Activated effector memory CD4-positive, alpha-beta T cell treated with Interleukin-2 at 50 U/mL for 16 hours (primary cell): ENCODE measurements at regions not wholly inside any gene's neighbourhood (a gene's known extent, or its start where the extent isn't known, plus 50 kb on each side); places are given as distances from the start of the nearest gene placed in this dataset.
"Not testable (repeated sequence)": the region's sequence is repeated elsewhere in the genome, so short reads cannot be mapped to it uniquely, and the experiment has no call there.

Source experiments
- DNase-seq: peaks from one replicate; pipeline ENCODE4 v3.0.0-alpha.2; 2020

GRCh38 chr14:106185174-106185836 is 658.9 kb downstream of the TMEM121 start:
- DNase-seq, result not testable (repeated sequence)

DNA sequence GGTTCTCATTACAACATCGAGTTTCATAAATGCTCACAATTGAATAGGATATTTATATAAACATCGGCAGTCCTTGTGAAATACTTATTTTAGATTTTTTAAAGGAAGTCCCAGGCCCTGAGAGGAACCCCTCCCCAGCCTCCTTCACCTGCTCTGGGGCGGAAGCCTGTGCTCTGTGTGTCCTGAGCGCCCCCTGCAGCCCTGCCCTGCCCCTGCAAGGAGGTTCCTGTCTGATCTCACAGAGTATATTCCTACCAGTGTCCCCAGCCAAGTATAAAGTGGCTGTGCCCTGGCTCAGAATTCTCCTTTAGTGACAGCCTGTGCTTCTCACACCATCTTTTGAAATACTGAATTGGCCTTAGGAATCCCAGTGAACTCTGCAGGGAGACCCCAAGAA is 659.5 kb downstream of the TMEM121 start:
- DNase-seq, result peak; percentile 53

DNA sequence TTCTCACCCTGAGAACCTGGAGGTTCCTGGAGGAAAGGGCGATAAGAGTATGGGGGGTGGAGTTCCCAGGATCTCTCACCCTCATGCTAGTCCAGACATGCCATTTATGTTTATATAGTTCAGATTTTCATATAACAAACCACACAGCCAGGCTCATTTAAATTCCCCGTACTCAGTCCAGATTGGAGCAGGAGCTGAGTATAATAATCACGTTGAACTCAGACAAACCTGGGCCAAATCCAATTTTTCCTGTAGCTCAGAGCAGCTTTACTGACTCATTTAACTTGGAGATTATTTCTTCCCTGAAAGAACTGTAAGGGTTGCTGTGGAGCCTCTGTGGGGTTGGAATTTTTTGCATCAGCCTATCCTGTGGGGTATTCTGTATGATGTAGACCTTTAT is 660.8 kb downstream of the TMEM121 start:
- no peak for DNase-seq

GRCh38 chr14:106192701-106193100 is 666.3 kb downstream of the TMEM121 start:
- DNase-seq, result not testable (repeated sequence)

- peak; percentile 40 for DNase-seq
Measured at GRCh38 chr14:106196459-106196858, 670.1 kb downstream of the TMEM121 start.

DNA sequence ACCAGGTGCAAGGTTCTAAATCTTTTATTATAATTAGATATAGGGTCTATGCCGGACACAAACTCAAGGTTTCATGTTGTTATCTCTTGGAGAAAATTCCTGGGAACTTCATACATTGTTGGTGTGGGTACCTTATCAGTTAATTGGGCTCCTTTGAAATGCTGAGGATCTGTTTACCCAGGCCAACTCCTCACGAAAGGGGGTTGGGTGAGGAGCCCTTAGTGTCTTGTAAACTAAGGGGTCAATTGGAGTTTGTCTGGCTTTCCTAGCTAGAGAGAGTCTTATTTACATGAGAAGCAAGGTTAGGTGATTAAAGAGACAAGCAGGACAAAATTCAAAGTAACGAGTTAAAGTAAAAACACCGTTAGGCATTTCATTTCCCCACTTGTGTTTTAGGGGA is 670.9 kb downstream of the TMEM121 start:
- not testable (repeated sequence) for DNase-seq

- DNase-seq, result no peak
Measured at GRCh38 chr14:106199097-106199496, 672.7 kb downstream of the TMEM121 start.

GRCh38 chr14:106200541-106201315 is 674.3 kb downstream of the TMEM121 start:
- no peak for DNase-seq

DNA sequence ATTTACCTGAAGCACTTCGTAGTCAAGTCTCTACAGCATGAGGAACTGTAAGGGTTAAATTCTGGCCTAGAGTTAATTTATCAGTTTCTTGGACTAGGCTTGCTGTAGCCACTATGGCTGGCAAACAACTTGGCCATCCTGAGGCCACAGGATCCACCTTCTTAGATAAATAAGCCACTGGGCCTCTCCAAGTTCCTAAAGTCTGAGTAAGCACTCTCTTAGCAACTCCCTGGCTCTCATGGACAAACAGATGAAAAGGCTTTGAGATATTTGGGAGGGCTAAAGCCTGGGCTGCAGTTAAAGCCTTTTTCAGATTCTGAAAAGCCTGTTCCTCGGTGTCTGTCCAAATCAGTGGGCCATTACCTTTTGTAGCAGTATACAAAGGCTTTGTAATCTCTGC is 675.0 kb downstream of the TMEM121 start:
- DNase-seq, result no peak

GRCh38 chr14:106203438-106203837 is 677.1 kb downstream of the TMEM121 start:
- DNase-seq, result no peak

GRCh38 chr14:106204063-106204462 is 677.7 kb downstream of the TMEM121 start:
- no peak for DNase-seq

- DNase-seq, result no peak
Measured at GRCh38 chr14:106207316-106207715, 680.9 kb downstream of the TMEM121 start.

DNA sequence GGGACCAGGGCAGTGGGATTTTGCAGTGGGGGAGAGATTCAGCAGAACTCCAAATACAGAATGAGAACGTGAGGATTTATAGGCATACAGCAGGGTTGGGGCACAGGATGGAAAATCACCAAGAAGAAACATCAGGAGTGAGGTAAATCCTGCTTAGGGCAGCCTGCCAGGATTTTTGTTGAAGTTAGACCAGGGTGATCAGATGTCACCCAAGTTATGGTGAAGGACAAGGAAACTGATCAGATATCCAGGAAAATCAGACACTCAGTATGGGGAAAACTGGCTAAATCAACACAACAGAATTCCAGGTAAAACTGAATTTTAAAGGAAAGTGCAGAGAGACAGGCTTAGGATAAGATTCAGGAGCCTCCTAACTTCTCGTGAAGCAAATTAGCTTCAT is 682.4 kb downstream of the TMEM121 start:
- DNase-seq, result no peak

GRCh38 chr14:106209755-106210154 is 683.4 kb downstream of the TMEM121 start:
- peak; percentile 12 for DNase-seq

DNA sequence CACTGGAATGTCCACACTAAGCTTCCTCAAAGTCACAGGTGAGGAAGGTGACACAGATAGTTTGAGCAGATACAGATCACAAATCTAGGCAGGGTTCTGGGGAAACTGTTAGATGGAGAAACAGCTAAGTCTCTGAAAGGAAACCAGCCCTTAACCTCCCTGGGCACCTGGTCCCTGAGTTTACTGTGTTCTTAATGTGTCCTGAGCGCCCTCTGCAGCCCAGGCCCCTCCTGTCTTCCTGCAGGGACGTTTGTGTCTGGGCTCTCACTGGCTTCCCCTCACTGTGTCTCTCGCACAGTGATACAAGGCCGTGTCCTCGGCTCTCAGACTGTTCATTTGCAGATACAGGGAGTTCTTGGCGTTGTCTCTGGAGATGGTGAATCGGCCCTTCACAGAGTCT is 684.3 kb downstream of the TMEM121 start:
- DNase-seq, result no peak

DNA sequence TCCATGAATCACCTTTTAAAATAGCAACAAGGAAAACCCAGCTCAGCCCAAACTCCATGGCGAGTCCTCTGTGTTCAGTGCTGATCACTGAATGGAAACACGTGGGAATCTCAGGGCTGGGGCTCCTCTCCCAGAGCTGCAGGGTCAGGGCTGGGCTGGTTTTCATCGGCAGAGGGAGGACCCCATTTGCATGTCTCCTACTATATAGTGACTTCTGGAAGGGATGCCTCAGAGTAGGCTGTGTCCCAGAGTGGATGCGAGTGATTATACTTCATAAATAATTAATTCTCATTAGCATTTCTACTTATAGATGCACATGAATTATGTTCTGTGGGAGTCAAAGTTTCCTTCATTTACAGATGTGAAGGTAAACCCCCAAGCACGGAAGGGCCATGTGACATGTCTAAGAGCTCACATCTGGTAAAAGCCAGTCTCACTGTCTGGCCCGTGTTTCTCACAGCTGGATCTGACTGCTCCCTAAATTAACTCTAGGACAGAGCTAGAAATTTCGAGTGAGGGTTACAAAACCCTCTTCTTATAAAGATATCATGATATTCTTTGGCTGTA is 685.0 kb downstream of the TMEM121 start:
- DNase-seq, result no peak

GRCh38 chr14:106215229-106215628 is 688.8 kb downstream of the TMEM121 start:
- no peak for DNase-seq

DNA sequence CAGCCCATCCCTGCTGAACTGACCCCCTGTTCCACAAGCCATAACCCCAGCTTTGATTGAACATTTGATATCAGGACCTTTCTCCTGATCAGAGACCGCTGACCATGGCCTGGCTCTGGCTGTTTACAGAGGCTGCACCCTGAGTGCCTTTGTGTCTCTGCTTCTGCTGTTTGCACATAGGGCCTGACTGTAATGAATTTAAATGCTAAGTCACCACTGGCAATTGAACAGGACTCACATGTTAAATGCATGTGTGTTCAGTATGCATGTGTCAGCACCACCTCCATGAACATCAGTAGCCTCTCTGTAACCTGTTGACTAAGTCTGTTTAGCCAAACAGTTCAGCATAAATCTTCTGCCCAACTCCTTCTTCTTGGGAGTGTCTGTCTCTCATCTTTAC is 690.3 kb downstream of the TMEM121 start:
- no peak for DNase-seq

- no peak for DNase-seq
Measured at GRCh38 chr14:106218174-106218573, 691.8 kb downstream of the TMEM121 start.

- no peak for DNase-seq
Measured at GRCh38 chr14:106222311-106222710, 695.9 kb downstream of the TMEM121 start.

GRCh38 chr14:106222731-106223130 is 696.3 kb downstream of the TMEM121 start:
- DNase-seq, result no peak

DNA sequence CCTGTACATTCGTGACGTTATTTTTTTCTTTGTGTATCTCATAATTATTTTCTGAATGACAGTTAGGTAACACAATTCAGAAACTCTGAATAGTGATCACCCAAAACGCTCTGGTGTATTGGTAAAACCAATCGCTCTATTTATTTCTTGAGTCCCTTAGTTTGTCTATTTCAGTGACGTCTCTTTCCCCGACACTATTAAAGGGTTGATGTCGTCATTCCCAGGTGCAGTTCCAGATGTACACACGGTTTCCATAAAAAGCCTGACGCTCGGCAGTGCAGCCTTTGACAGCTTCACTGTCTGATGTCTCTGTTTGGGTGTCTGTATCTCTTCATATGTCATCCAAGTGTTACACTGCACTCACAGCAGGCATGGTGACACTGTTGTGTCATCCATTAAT is 701.4 kb downstream of the TMEM121 start:
- DNase-seq, result no peak

DNA sequence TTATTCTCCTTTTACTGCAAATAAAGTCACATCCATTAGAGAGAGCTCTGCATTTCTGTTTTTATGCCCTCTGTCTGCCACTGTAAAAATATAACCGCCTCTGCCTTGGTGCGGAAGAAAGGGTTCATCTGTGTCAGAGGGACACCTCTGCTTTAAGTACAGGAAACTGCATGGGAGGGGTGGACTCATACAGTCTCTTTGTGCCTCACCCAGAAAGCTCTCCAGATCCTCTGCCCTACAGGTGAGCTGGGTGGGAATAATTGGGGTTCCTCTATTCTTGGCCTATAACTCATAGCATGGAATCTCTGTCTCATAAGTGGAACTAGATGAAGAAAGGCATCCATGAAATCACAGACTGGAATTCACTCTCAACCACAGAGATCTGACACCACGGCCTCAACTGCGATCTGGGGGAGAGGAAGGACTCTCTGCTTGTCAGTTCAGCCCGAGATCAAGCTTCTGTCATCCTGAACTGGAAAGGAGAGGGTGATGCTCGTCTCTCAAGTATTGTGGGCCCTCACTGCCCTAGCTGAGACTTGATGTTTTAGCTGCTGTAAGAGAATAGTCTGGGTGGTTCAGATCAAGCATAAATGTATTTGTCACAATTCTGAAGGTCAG is 702.3 kb downstream of the TMEM121 start:
- peak; percentile 5 for DNase-seq

DNA sequence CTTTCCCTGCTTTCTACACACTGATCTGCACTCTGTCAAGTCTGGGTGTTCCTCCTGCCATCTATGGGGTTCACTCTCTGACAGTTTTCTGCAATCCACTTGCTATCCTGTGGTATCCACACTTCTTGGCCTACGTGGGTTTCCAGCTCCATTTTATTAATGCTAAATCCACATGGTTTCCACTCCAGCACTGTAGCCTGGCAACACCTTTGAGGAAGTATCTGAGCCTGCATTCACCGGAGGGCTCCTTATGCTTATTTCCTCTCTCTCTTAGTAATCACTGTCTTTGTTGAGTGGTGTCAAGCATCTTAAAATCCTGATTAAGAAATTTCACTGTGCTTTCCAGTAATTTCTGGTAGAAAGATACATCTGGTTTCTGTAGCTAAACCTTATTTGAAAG is 703.7 kb downstream of the TMEM121 start:
- DNase-seq, result no peak
